Brain microvascular endothelial cell (primary cell): ENCODE measurements at regions not wholly inside any gene's neighbourhood (a gene's known extent, or its start where the extent isn't known, plus 50 kb on each side); places are given as distances from the start of the nearest gene placed in this dataset.

ENCODE experiments used
- DNase-seq: peaks from one replicate; pipeline ENCODE4 v3.0.0-alpha.2; 2020
- H3K27ac ChIP-seq: fragments of 250-450 bp; sonication (Bioruptor Pico); 2 replicates; pipeline ENCODE4 v1.5.1; 2020; ENCODE audit warnings: mild to moderate bottlenecking, moderate library complexity
- H3K27me3 ChIP-seq: fragments of 250-450 bp; sonication (Bioruptor Pico); replicated peaks from 2 replicates; pipeline ENCODE4 v1.5.1; 2020; ENCODE audit warnings: mild to moderate bottlenecking
- H3K36me3 ChIP-seq: fragments of 250-450 bp; sonication (Bioruptor Pico); replicated peaks from 2 replicates; pipeline ENCODE4 v1.5.1; 2020; ENCODE audit warnings: mild to moderate bottlenecking
- H3K4me3 ChIP-seq: 2 replicates; pipeline ENCODE4 v1.5.1; 2011; ENCODE audit warnings: low read depth, mild to moderate bottlenecking, control low read depth, low read length, moderate library complexity
- in situ Hi-C: cut with HindIII; loops from 2 replicates; pipeline ENCODE4 v1.10.0; 2017; ENCODE audit warnings: low sequenced_read_pairs, low pct_ligation_motif_present
- TF ChIP-seq, protein P1 (sequence below): IDR thresholded peaks from 2 replicates; pipeline ENCODE4 v1.5.1; 2011; ENCODE audit warnings: low read depth, mild to moderate bottlenecking, moderate library complexity, low read length, control low read depth, inconsistent platforms; ENCODE audit errors: missing control alignments

DNA sequence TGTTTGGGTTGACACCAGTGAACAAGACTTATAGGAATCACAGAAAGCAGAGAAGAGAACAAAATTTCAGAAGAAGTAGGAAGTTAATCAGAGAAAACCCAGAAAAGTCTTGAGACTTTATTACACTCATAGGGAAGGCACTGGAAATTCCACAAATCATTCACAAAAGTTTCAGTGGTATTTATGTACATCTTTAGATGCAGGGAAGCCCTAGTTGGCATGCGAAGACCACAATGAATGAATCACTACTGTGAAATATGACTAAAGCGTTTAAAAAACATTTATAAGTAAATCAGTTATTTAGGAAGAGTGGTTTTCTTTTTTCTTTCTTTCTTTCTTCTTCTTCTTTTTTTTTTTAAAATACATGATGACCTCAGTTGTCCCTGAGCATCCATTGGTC is 105.1 kb downstream of the NUP35 start:
- H3K36me3 ChIP-seq: no peaks in the 10 kb centered on the region
- H3K4me3 ChIP-seq: no peak overlapping the region
- in situ Hi-C loops: no loop called here
- TF ChIP-seq, protein P1, sequence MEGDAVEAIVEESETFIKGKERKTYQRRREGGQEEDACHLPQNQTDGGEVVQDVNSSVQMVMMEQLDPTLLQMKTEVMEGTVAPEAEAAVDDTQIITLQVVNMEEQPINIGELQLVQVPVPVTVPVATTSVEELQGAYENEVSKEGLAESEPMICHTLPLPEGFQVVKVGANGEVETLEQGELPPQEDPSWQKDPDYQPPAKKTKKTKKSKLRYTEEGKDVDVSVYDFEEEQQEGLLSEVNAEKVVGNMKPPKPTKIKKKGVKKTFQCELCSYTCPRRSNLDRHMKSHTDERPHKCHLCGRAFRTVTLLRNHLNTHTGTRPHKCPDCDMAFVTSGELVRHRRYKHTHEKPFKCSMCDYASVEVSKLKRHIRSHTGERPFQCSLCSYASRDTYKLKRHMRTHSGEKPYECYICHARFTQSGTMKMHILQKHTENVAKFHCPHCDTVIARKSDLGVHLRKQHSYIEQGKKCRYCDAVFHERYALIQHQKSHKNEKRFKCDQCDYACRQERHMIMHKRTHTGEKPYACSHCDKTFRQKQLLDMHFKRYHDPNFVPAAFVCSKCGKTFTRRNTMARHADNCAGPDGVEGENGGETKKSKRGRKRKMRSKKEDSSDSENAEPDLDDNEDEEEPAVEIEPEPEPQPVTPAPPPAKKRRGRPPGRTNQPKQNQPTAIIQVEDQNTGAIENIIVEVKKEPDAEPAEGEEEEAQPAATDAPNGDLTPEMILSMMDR: no peak
- no peaks in the 10 kb centered on the region for H3K27me3 ChIP-seq
- DNase-seq: peak; percentile 49
- no peak overlapping the region for H3K27ac ChIP-seq

DNA sequence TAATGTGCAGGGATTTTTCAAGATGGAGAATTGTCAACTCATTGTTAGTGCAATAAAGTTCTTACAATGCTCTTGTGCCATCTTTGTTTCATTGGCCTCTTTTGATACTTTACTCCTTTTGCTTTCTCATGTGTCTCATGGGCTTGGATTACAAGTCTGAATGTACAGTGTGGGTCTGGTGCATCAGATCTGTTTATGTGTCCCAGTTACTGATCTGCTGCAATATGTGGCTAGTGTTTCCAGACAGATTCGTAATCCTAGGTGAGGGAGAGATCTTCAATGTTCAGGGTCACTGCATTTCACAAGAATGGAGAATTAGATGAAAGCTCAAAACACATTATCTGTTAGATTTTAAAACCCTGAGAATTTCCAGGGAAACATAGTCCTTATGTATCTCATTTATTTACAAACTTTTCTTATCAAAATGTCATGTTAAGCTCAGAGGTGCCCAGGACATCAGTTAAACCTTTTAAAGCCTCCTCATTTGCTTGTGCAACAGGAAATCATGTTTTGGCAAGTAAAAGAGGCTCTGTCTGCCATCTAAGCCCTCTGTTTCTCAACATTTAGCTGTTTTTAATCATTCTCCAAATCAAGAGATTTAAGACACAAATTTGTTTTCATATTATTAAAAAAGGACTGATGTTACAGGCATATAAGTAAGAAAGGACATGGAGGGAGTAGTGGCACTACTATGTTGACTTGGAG is 108.1 kb downstream of the NUP35 start:
- H3K27me3 ChIP-seq: no peaks in the 10 kb centered on the region
- TF ChIP-seq, protein P1: no peak
- no peak overlapping the region for H3K4me3 ChIP-seq
- H3K36me3 ChIP-seq: no peaks in the 10 kb centered on the region
- in situ Hi-C loops: no loop called here
- no peak for DNase-seq
- no peak overlapping the region for H3K27ac ChIP-seq

DNA sequence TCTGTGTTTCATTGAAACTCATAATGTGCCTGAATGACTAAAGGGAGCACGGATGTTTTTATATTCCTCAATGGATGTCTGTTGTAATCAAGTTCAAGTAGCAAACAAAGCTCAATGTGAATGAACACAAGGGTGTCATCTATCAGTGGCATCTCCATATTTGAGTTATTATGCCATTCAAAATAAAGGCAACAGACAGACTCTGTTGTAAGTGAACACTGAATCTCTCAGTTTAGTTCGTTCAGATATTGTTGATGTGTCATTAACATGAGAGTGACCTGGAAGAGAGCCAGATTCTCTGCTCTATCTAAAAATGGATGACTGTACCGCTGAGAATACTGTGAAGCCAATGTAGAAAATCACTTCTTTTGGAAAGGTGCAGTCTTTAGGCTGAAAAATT is 118.7 kb downstream of the NUP35 start:
- no peak overlapping the region for H3K4me3 ChIP-seq
- H3K36me3 ChIP-seq: no peaks in the 10 kb centered on the region
- DNase-seq: peak; percentile 73
- H3K27ac ChIP-seq: no peak overlapping the region
- in situ Hi-C loops: no loop called here
- TF ChIP-seq, protein P1: no peak
- no peaks in the 10 kb centered on the region for H3K27me3 ChIP-seq

DNA sequence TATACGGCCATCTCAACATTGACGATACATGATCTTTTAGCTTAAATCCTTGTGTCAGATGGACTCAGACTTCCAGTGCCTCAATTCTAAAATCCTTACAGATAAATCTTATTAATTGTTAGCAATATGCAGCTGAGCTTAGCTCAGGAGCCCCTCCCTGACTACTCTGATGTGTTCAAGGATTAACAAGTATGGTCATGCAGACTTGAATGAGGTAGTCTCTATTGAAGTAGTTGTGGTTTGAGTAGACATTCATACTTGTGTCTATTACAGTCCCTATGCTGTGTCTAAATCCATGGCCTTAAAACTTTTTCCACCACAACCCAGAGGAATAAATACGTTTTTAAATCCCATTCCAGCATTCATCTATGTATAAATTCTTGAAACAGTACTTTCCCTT is 119.5 kb downstream of the NUP35 start:
- TF ChIP-seq, protein P1: no peak
- H3K36me3 ChIP-seq: no peaks in the 10 kb centered on the region
- no peak overlapping the region for H3K27ac ChIP-seq
- in situ Hi-C loops: no loop called here
- H3K4me3 ChIP-seq: no peak overlapping the region
- H3K27me3 ChIP-seq: no peaks in the 10 kb centered on the region
- no peak for DNase-seq

- TF ChIP-seq, protein P1: peak; percentile 11
- in situ Hi-C loops: no loop called here
- no peak for DNase-seq
- Histone ChIP-seq H3K27me3 (no peaks in the 10 kb centered on the region), H3K36me3 (no peaks in the 10 kb centered on the region), H3K27ac (no peak overlapping the region), H3K4me3 (no peak overlapping the region)
Measured at GRCh38 chr2:183244300-183244844, 120.1 kb downstream of the NUP35 start.
